Neural progenitor cell (in vitro differentiated cells): ENCODE measurements at regions not wholly inside any gene's neighbourhood (a gene's known extent, or its start where the extent isn't known, plus 50 kb on each side); places are given as distances from the start of the nearest gene placed in this dataset.
"Not testable (repeated sequence)": the region's sequence is repeated elsewhere in the genome, so short reads cannot be mapped to it uniquely, and the experiment has no call there.

Experiments used
- DNase-seq: peaks from one replicate; pipeline ENCODE4 v3.0.0-alpha.2; 2016; ENCODE audit warnings: low spot score
- H2AFZ ChIP-seq: fragments of 200-600 bp; sonication (generic); replicated peaks from 2 replicates; pipeline ENCODE4 v1.6.1; 2016; ENCODE audit warnings: antibody characterized with exemption
- H3F3A ChIP-seq: fragments of 200-600 bp; sonication (generic); 2 replicates; pipeline ENCODE4 v1.6.1; 2016; ENCODE audit warnings: antibody characterized with exemption, low read depth
- H3K27ac ChIP-seq: fragments of 200-600 bp; sonication (generic); 2 replicates; pipeline ENCODE4 v1.5.1; 2016; ENCODE audit warnings: mild to moderate bottlenecking
- H3K27me3 ChIP-seq: fragments of 200-600 bp; sonication (generic); 2 replicates; pipeline ENCODE4 v1.6.1; 2016; ENCODE audit warnings: mild to moderate bottlenecking, moderate library complexity
- H3K36me3 ChIP-seq: fragments of 200-600 bp; sonication (generic); 2 replicates; pipeline ENCODE4 v1.5.1; 2016
- H3K4me1 ChIP-seq: fragments of 200-600 bp; sonication (generic); 2 replicates; pipeline ENCODE4 v1.6.1; 2016; ENCODE audit warnings: mixed run types
- H3K4me2 ChIP-seq: fragments of 200-600 bp; sonication (generic); 2 replicates; pipeline ENCODE4 v1.6.1; 2016
- H3K4me3 ChIP-seq: fragments of 200-600 bp; sonication (generic); 2 replicates; pipeline ENCODE4 v1.5.1; 2016
- H3K79me2 ChIP-seq: fragments of 200-600 bp; sonication (generic); 2 replicates; pipeline ENCODE4 v1.6.1; 2016; ENCODE audit warnings: low read depth
- H3K9ac ChIP-seq: fragments of 200-600 bp; sonication (generic); 2 replicates; pipeline ENCODE4 v1.6.1; 2016
- H3K9me3 ChIP-seq: fragments of 200-600 bp; sonication (generic); 2 replicates; pipeline ENCODE4 v1.5.1; 2016; ENCODE audit warnings: low read depth
- H4K20me1 ChIP-seq: fragments of 200-600 bp; sonication (generic); 2 replicates; pipeline ENCODE4 v1.6.1; 2016; ENCODE audit warnings: low read depth
- H3K27ac Mint-ChIP-seq: 3 replicates; pipeline ENCODE4 v1.8.0; 2021; ENCODE audit warnings: mixed read lengths
- H3K27me3 Mint-ChIP-seq: 2 replicates; pipeline ENCODE4 v1.8.0; 2022; ENCODE audit warnings: low read depth, mild to moderate bottlenecking, inconsistent platforms, moderate library complexity, mixed read lengths; ENCODE audit not compliant: insufficient read depth
- H3K36me3 Mint-ChIP-seq: 3 replicates; pipeline ENCODE4 v1.8.0; 2021; ENCODE audit warnings: mixed read lengths
- H3K4me1 Mint-ChIP-seq: 3 replicates; pipeline ENCODE4 v1.8.0; 2021; ENCODE audit warnings: mixed read lengths
- H3K4me3 Mint-ChIP-seq: 3 replicates; pipeline ENCODE4 v1.8.0; 2021; ENCODE audit warnings: mild to moderate bottlenecking, moderate library complexity, mixed read lengths
- H3K9me3 Mint-ChIP-seq: 3 replicates; pipeline ENCODE4 v1.8.0; 2020; ENCODE audit warnings: mixed read lengths
- EZH2 ChIP-seq: fragments of 200-600 bp; sonication (generic); IDR thresholded peaks from 2 replicates; pipeline ENCODE4 v1.6.1; 2017; ENCODE audit warnings: antibody characterized with exemption, mild to moderate bottlenecking, moderate library complexity
- EZH2phosphoT487 ChIP-seq: fragments of 200-600 bp; sonication (generic); IDR thresholded peaks from 2 replicates; pipeline ENCODE4 v1.6.1; 2017; ENCODE audit warnings: antibody characterized with exemption
- TF ChIP-seq, protein P1 (sequence below): fragments of 200-600 bp; sonication (generic); IDR thresholded peaks from 2 replicates; pipeline ENCODE4 v1.5.1; 2017; ENCODE audit warnings: antibody characterized with exemption, mild to moderate bottlenecking

GRCh38 chr14:101630056-101630965, 69.0 kb downstream of the DIO3 start:
- Histone ChIP-seq H4K20me1 (no peaks in the 10 kb centered on the region), H3K27ac (no peak overlapping the region), H3K79me2 (no peaks in the 10 kb centered on the region), H3K27me3 (peaks cover 16% of the 10 kb centered on the region), H2AFZ (no peak overlapping the region), H3K36me3 (no peaks in the 10 kb centered on the region), H3K4me1 (peaks cover 7% of the 10 kb centered on the region), H3K9ac (no peak overlapping the region), H3F3A (no peaks in the 10 kb centered on the region), H3K9me3 (no peaks in the 10 kb centered on the region), H3K4me2 (no peak overlapping the region), H3K4me3 (no peak overlapping the region)
- Mint-ChIP-seq H3K9me3 (no peaks in the 10 kb centered on the region), H3K36me3 (no peaks in the 10 kb centered on the region), H3K27ac (no peak overlapping the region), H3K4me3 (no peak overlapping the region), H3K27me3 (peaks cover 6% of the 10 kb centered on the region), H3K4me1 (peaks cover 29% of the 10 kb centered on the region)
- no peak for TF ChIP-seq EZH2phosphoT487
- TF ChIP-seq EZH2 = no peak
- TF ChIP-seq, protein P1, sequence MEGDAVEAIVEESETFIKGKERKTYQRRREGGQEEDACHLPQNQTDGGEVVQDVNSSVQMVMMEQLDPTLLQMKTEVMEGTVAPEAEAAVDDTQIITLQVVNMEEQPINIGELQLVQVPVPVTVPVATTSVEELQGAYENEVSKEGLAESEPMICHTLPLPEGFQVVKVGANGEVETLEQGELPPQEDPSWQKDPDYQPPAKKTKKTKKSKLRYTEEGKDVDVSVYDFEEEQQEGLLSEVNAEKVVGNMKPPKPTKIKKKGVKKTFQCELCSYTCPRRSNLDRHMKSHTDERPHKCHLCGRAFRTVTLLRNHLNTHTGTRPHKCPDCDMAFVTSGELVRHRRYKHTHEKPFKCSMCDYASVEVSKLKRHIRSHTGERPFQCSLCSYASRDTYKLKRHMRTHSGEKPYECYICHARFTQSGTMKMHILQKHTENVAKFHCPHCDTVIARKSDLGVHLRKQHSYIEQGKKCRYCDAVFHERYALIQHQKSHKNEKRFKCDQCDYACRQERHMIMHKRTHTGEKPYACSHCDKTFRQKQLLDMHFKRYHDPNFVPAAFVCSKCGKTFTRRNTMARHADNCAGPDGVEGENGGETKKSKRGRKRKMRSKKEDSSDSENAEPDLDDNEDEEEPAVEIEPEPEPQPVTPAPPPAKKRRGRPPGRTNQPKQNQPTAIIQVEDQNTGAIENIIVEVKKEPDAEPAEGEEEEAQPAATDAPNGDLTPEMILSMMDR = no peak
- DNase-seq = no peak

- no peak for TF ChIP-seq EZH2phosphoT487
- TF ChIP-seq, protein P1 = no peak
- TF ChIP-seq EZH2 = no peak
- Histone ChIP-seq H3K27ac (no peak overlapping the region), H2AFZ (no peak overlapping the region), H3K4me3 (no peak overlapping the region), H3K79me2 (no peaks in the 10 kb centered on the region), H3K9ac (no peak overlapping the region), H3K9me3 (no peaks in the 10 kb centered on the region), H3F3A (no peaks in the 10 kb centered on the region), H3K4me2 (no peak overlapping the region), H4K20me1 (no peaks in the 10 kb centered on the region), H3K4me1 (peaks cover 7% of the 10 kb centered on the region), H3K36me3 (no peaks in the 10 kb centered on the region), H3K27me3 (peaks cover 16% of the 10 kb centered on the region)
- Mint-ChIP-seq H3K9me3 (no peaks in the 10 kb centered on the region), H3K36me3 (no peaks in the 10 kb centered on the region), H3K27ac (no peak overlapping the region), H3K27me3 (no peaks in the 10 kb centered on the region), H3K4me1 (peaks cover 29% of the 10 kb centered on the region), H3K4me3 (no peak overlapping the region)
- no peak for DNase-seq
Observed at GRCh38 chr14:101631199-101631598, 69.9 kb downstream of the DIO3 start.

- not testable (repeated sequence) for H3K9me3 Mint-ChIP-seq, H3K79me2 ChIP-seq, H3K36me3 ChIP-seq, H3K4me3 Mint-ChIP-seq, H3K4me2 ChIP-seq, H3K27me3 Mint-ChIP-seq, H3K9me3 ChIP-seq, DNase-seq, H3K4me1 ChIP-seq, H3F3A ChIP-seq, H3K9ac ChIP-seq, H3K27ac Mint-ChIP-seq, H3K27ac ChIP-seq, H4K20me1 ChIP-seq, H3K4me3 ChIP-seq, H2AFZ ChIP-seq, H3K36me3 Mint-ChIP-seq
- H3K4me1 Mint-ChIP-seq = peaks cover 29% of the 10 kb centered on the region
- peaks cover 16% of the 10 kb centered on the region for H3K27me3 ChIP-seq
Observed at GRCh38 chr14:101631970-101632369, 70.7 kb downstream of the DIO3 start.

- no peak overlapping the region for H2AFZ ChIP-seq
- Mint-ChIP-seq H3K27me3 (peaks cover 2% of the 10 kb centered on the region), H3K9me3 (no peaks in the 10 kb centered on the region), H3K36me3 (no peaks in the 10 kb centered on the region), H3K4me3 (no peak overlapping the region), H3K27ac (no peak overlapping the region), H3K4me1 (peaks cover 29% of the 10 kb centered on the region)
- no peaks in the 10 kb centered on the region for H3F3A ChIP-seq
- no peak for TF ChIP-seq EZH2
- no peak for TF ChIP-seq EZH2phosphoT487
- TF ChIP-seq, protein P1 = no peak
- no peaks in the 10 kb centered on the region for H3K36me3 ChIP-seq
- peaks cover 7% of the 10 kb centered on the region for H3K4me1 ChIP-seq
- H3K27ac ChIP-seq = no peak overlapping the region
- H3K9me3 ChIP-seq = no peaks in the 10 kb centered on the region
- H3K4me2 ChIP-seq = no peak overlapping the region
- H4K20me1 ChIP-seq = no peaks in the 10 kb centered on the region
- peaks cover 16% of the 10 kb centered on the region for H3K27me3 ChIP-seq
- H3K4me3 ChIP-seq = no peak overlapping the region
- H3K9ac ChIP-seq = no peak overlapping the region
- no peaks in the 10 kb centered on the region for H3K79me2 ChIP-seq
- DNase-seq = no peak
Observed at GRCh38 chr14:101632520-101632919, 71.2 kb downstream of the DIO3 start.
